Iris pigment epithelial cell (primary cell): ENCODE measurements at regions not wholly inside any gene's neighbourhood (a gene's known extent, or its start where the extent isn't known, plus 50 kb on each side); places are given as distances from the start of the nearest gene placed in this dataset.
"Not testable (repeated sequence)": the region's sequence is repeated elsewhere in the genome, so short reads cannot be mapped to it uniquely, and the experiment has no call there.

Experiments
- DNase-seq: peaks from one replicate; pipeline ENCODE4 v3.0.0-alpha.2; 2011; ENCODE audit warnings: low read depth

DNA sequence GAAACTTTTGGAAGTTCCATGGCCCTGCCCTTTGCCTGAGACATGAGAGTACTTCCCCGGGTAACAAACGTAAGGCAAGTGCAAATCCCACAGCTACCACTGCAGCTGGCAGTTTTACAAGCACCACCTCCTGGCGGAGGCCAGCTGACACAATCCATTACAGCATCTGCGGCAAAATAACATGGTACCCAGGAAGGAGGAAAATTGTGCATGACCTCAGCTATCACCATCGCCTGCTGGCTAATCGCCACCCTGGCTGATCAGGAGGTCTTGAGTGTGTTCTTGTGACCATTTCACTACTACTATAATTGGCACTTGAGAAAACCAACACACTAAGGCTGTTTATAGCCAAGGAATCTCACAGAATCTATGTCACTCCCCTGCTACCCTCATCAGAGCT is 71.7 kb upstream of the SERPINE2 start:
- no peak for DNase-seq

DNA sequence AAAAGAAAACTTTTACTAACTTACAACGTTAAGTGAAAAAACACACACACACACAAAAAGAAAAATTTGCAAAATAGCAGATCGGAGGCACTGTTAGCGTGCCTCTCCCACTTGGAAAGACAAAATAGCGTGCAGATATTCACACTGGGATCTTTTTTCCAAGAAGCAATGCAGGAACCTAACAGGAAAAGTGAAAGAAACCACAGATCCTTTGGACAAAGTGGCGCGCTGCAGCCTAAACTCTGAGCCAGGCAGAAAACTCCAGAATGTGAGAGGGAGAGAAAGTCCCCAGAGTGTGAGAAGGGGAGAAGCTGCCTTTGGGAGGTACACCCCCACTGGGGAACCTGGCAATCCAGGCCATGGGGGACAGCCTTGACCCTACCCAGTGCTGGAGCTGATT is 70.7 kb upstream of the SERPINE2 start:
- DNase-seq = no peak

DNA sequence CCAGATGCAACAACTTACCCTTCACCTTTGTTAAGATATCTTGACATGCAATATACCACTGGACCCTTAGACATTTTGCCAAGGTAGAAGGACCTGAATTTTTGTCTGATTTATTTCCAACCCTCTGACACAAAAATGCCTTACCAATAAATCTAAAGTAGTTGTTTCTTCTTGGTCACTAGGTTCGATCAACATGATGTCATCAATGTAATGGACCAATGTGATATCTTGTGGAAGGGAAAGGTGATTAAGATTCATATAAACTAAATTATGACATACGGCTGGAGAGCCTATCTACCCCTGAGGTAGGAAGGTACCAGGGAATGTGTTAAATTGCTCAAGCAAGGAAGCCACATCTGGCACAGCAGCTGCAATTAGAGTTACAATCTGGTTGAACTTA is 67.7 kb upstream of the SERPINE2 start:
- no peak for DNase-seq

DNA sequence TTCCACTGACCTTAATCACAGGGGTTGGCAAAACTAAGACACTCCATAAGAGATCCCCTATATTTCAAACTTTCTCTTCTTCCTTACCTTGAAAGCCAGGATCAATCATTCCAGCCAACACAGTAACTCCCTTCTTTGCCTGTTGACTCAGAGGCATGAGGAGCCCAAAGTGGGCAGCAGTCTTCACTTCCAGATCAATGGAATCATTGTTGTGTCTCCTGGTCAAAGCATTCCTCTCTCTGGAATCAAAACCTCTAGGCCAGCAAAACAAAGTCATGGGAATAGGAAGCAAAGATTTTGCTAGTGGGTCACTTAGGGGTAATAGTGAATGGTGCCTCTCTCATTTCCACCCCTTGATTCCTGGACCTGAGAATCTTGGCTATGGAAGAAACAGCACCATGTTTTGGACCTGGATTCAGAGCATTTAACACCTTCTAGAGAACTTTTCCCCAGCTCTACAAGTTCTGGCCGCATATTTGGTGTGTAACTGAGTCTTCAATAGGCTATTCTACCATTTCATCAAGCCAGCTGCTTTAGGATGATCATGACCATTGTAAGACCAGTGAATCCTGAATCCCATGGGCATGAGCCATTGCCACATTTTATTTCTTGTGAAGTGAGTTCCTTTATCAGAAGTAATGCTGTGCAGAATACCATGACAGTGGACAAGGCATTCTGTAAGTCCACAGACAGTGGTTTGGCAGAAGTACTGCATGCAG is 65.7 kb upstream of the SERPINE2 start:
- no peak for DNase-seq

DNA sequence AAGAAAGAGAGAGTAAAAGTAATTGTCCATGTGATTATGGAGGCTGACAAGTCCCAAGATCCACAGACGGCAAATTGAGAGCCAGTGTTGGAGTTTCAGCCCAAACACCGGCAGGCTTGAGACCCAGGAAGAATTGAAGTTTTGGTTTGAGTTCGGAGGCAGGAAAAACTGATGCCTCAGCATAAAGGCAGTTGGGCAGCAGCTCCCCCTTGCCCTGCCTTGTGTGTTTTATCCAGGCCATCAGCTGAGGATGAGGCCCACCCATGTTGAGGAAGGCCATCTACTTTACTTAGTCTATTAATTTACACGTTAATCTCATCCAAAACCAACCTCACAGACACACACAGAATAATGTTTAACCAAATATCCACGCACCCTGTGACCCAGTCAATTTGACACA is 64.6 kb upstream of the SERPINE2 start:
- DNase-seq = no peak

DNA sequence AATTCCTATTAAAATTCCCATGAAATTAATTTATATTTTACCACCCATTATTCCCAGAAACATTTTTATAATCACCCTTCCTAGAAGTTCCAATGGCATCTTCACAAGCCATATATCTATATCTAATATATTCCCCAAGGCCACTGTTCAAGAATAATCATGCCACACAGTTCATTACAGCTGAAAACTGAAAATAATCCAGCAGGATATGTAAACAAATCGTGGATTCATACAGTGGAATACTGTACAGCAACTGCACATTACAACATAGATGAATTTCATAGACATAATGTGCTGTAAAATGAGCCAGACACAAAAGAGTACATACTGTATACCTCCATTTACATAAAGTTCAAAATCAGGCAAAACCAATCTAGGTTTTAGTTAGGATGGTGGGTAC is 63.9 kb upstream of the SERPINE2 start:
- DNase-seq = peak; percentile 20

DNA sequence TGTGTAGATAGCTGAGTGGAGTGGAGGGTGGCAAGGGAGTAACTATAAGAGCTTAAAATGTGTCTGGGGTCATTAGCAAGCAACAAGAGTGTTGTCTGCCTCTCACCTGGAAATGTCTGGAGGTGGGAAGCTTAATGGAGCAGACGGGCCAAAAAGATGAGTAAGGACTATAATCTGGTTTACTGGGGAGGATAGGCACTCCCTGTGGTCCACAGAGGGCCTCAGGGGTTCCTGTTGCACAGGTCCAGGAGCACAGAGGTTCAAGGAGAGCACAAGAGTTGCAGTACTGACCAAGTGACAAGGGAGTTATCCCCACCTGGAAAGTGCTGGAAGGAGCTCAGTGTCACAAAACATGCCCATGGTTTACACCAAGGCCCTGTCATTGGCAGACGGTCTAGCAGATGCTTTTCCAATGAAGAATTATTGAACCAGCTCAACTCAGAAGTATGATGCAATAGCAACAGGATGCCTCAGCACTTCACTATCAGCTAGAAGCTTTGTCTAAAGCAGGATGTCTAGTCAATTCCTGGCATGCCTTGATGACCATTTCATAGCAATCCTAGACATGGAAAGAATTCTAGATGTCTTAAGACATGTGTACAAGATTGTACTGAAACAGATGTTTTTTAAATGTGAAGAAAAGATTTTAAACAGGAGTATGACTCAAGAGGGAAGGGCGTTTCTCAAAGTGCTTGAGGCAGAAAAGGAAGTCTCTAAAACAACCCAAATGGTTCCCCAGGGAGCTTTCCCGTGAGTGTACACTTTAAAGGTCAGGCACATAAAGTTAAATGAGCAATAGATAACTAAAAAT is 62.9 kb upstream of the SERPINE2 start:
- DNase-seq = peak; percentile 98

DNA sequence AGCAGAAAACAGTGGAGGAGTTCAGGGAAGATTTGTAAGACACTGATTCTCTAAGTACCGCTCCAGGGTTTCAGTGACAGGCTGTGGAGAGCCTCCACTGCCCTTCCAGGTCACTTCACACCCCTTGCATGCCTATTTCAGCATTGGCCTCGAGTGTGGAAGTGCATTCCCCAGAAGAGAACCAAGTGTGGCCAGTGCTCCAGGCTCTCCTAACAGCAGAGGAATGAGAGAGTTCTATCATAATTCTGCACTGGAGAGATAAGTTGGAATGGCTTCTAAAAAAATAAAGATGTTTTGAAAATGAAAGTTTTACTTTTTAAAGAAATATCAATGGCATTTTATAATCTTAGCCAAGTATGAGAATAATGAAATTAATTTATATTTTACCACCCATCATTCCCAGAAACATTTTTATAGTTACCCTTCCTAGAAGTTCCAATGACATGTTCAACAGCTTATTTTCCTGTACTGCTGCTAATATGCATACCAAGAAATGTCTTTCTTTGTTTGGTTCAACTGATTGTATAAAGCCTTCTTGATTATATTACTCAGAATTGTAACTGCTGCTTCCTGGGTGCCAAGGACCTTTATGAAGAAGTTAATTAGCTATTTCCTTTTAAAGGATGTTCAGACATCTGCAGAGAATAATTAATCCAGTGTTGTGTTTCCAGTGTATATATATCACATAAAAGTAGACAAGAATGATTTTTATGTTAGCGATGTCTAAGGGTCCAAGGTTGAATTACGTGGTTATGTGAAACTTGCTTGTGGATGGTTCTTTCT is 61.0 kb upstream of the SERPINE2 start:
- no peak for DNase-seq

DNA sequence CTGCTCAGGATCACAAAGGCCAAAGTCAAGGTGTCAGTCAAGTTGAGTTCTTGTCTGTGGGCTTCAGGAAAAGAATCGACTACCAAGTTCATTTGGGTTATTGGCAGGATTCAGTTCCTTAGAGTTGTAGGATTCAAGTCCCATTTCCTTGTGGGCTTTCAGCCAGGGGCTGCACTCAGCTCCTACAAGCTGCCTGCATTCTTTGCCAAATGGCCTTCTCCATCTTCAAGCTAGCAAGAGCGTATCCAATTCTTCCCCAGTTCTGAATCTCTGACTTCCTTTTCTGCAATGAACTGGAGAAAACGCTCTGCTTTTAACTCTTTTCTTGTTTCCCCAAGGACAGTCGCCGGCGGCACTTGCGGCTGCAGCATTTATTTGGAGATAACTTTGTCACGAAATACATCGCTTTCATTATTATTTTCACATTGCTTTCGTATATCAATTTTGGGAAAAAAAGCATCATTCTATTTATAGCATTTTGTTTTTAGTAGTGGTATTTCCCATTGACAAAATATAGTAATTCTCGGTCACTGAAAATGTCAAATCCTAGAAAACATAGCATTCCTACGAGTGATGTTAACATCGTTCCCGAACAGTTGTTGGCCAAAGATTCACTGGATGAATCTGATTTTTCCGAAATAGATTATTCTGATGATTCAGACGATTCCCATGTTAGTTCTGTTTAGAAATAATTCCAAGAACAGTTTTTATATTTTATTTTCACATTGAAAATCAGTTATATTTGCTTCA is 59.6 kb upstream of the SERPINE2 start:
- DNase-seq = no peak

DNA sequence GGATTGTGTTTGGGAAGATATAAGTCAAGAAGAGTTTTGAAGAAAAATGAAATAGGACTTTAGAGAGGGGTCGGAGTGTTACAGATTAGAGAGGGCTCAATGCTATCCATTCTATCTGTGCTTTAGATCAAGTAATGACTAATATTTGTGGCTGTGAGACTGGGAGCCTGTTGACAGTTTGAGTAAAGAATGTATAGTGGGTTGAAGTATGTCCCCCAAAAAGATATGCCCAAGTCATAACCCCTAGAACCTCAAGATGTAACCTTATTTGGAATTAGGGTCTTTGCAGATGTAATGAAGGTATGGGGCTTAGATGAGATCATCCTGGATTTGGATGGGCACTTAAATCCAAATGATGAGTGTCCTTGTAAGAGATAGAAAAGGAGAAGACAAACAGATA is 55.3 kb upstream of the SERPINE2 start:
- DNase-seq = no peak

DNA sequence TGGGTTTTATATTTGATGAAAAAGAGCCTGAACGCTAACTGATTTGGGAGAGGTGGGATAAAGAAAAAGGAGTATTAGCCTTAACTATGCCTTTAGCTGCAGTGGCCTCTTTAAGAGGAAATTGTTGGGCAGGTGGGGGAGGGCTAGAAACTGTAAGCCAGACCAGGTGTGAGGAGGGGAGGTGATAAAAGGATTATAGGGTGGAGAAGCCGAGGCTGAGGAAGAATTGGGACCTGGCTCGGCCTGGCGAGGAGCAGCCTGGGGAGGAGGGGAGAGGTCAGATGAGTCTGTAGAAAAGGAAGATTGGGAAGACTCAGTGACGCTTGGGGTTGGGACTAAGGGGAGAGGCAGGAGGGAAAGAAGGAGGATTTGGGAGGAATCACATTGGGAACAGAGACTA is 52.6 kb upstream of the SERPINE2 start:
- DNase-seq = not testable (repeated sequence)

DNA sequence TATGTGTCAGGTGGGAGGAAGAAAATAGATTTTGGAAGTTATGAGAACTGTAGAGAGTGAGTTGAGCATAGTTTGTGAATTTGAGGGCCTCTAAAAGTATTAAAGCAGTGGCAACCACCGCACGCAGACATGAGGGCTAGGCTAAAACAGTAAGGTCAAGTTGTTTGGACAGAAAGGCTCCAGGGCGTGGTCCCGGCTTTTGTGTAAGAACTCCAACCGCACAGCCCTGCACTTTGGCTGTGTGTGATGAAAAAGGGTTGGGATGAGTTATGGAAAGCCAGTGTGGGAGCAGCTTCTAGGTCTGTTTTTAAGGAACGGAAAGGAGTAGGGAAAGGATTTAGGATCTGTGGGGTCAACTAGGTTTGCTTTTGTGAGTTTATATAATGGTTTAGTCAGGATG is 50.5 kb upstream of the SERPINE2 start:
- DNase-seq = not testable (repeated sequence)
